H9 (cell line): ENCODE measurements at regions not wholly inside any gene's neighbourhood (a gene's known extent, or its start where the extent isn't known, plus 50 kb on each side); places are given as distances from the start of the nearest gene placed in this dataset.

Experiments
- DNase-seq: peaks from one replicate; pipeline ENCODE4 v3.0.0-alpha.2; 2017
- H2AFZ ChIP-seq: one replicate; pipeline ENCODE4 v1.6.1; 2013; ENCODE audit warnings: mild to moderate bottlenecking, low read length, control low read depth, moderate library complexity
- H2AK5ac ChIP-seq: 2 replicates; pipeline ENCODE4 v1.6.1; 2013; ENCODE audit warnings: low read length, control low read depth, mixed read lengths; ENCODE audit not compliant: insufficient read length
- H2BK120ac ChIP-seq: one replicate; pipeline ENCODE4 v1.6.1; 2013; ENCODE audit warnings: low read depth, mild to moderate bottlenecking, low read length, control low read depth, inconsistent platforms; ENCODE audit not compliant: poor library complexity, severe bottlenecking
- H2BK12ac ChIP-seq: 2 replicates; pipeline ENCODE4 v1.6.1; 2013; ENCODE audit warnings: low read length, control low read depth, mixed read lengths, low read depth; ENCODE audit not compliant: insufficient read length
- H2BK15ac ChIP-seq: 2 replicates; pipeline ENCODE4 v1.6.1; 2013; ENCODE audit warnings: low read depth, low read length, control low read depth
- H2BK20ac ChIP-seq: one replicate; pipeline ENCODE4 v1.6.1; 2013; ENCODE audit warnings: low read depth, mild to moderate bottlenecking, low read length, control low read depth, inconsistent platforms; ENCODE audit not compliant: poor library complexity, severe bottlenecking
- H2BK5ac ChIP-seq: 2 replicates; pipeline ENCODE4 v1.6.1; 2013; ENCODE audit warnings: low read length, control low read depth, mixed read lengths; ENCODE audit not compliant: insufficient read length
- H3K14ac ChIP-seq: 2 replicates; pipeline ENCODE4 v1.6.1; 2013; ENCODE audit warnings: low read length, control low read depth; ENCODE audit not compliant: insufficient read depth
- H3K18ac ChIP-seq: 2 replicates; pipeline ENCODE4 v1.6.1; 2013; ENCODE audit warnings: low read depth, mild to moderate bottlenecking, mixed read lengths, low read length, control low read depth; ENCODE audit not compliant: insufficient read length
- H3K23ac ChIP-seq: 2 replicates; pipeline ENCODE4 v1.6.1; 2013; ENCODE audit warnings: low read length, control low read depth, mixed read lengths, low read depth; ENCODE audit not compliant: insufficient read length
- H3K23me2 ChIP-seq: 2 replicates; pipeline ENCODE4 v1.6.1; 2013; ENCODE audit warnings: low read depth, mild to moderate bottlenecking, mixed read lengths, low read length, control low read depth; ENCODE audit not compliant: insufficient read length, poor library complexity, severe bottlenecking
- H3K27ac ChIP-seq: 2 replicates; pipeline ENCODE4 v1.5.1; 2013; ENCODE audit warnings: low read length, control low read depth, mixed read lengths, low read depth; ENCODE audit not compliant: insufficient read length
- H3K27me3 ChIP-seq: 2 replicates; pipeline ENCODE4 v1.6.1; 2013; ENCODE audit warnings: low read length, control low read depth, inconsistent platforms; ENCODE audit not compliant: insufficient read depth
- H3K4ac ChIP-seq: 2 replicates; pipeline ENCODE4 v1.6.1; 2013; ENCODE audit warnings: low read depth, mild to moderate bottlenecking, control low read depth, inconsistent platforms, low read length, moderate library complexity
- H3K4me1 ChIP-seq: 2 replicates; pipeline ENCODE4 v1.6.1; 2013; ENCODE audit warnings: low read length, control low read depth, inconsistent platforms; ENCODE audit not compliant: insufficient read depth
- H3K4me2 ChIP-seq: 2 replicates; pipeline ENCODE4 v1.6.1; 2013; ENCODE audit warnings: low read length, control low read depth, mixed read lengths; ENCODE audit not compliant: insufficient read length, insufficient read depth
- H3K56ac ChIP-seq: 2 replicates; pipeline ENCODE4 v1.6.1; 2013; ENCODE audit warnings: low read depth, mild to moderate bottlenecking, mixed read lengths, low read length, control low read depth; ENCODE audit not compliant: insufficient read length
- H3K79me1 ChIP-seq: 2 replicates; pipeline ENCODE4 v1.6.1; 2013; ENCODE audit warnings: low read depth, mild to moderate bottlenecking, moderate library complexity, low read length, control low read depth, inconsistent platforms; ENCODE audit not compliant: insufficient read depth, poor library complexity, severe bottlenecking
- H3K79me2 ChIP-seq: 2 replicates; pipeline ENCODE4 v1.6.1; 2013; ENCODE audit warnings: low read length, control low read depth, inconsistent platforms; ENCODE audit not compliant: insufficient read depth
- H3K9ac ChIP-seq: 2 replicates; pipeline ENCODE4 v1.6.1; 2013; ENCODE audit warnings: low read length, control low read depth, mixed read lengths; ENCODE audit not compliant: insufficient read length; ENCODE audit errors: extremely low read depth
- H3K9me3 ChIP-seq: one replicate; pipeline ENCODE4 v1.6.1; 2013; ENCODE audit warnings: low read depth, low read length, inconsistent platforms; ENCODE audit not compliant: control insufficient read depth
- H3T11ph ChIP-seq: one replicate; pipeline ENCODE4 v1.6.1; 2013; ENCODE audit warnings: mild to moderate bottlenecking, low read length, control low read depth, inconsistent platforms
- H4K20me1 ChIP-seq: one replicate; pipeline ENCODE4 v1.6.1; 2013; ENCODE audit not compliant: control insufficient read depth, insufficient read length, insufficient read depth
- H4K5ac ChIP-seq: 2 replicates; pipeline ENCODE4 v1.6.1; 2013; ENCODE audit warnings: low read depth, mild to moderate bottlenecking, mixed read lengths, low read length, control low read depth; ENCODE audit not compliant: insufficient read length
- H4K8ac ChIP-seq: replicated peaks from 2 replicates; pipeline ENCODE4 v1.6.1; 2013; ENCODE audit warnings: low read length, control low read depth, mixed read lengths, low read depth; ENCODE audit not compliant: insufficient read length
- H4K91ac ChIP-seq: 2 replicates; pipeline ENCODE4 v1.6.1; 2013; ENCODE audit warnings: low read depth, mild to moderate bottlenecking, moderate library complexity, mixed read lengths, low read length, control low read depth; ENCODE audit not compliant: insufficient read length
- H3K27ac Mint-ChIP-seq, 3 experiments: 2 replicates in 2 of 3; 3 replicates in 1 of 3; pipeline ENCODE4 v1.8.0; 2020 to 2021; ENCODE audit warnings: mixed read lengths in 3 of 3, mild to moderate bottlenecking in 1 of 3, moderate library complexity in 1 of 3
- H3K27me3 Mint-ChIP-seq: 2 replicates; pipeline ENCODE4 v1.8.0; 2021; ENCODE audit warnings: low read depth, mild to moderate bottlenecking, moderate library complexity, mixed read lengths
- H3K36me3 Mint-ChIP-seq, 3 experiments: 2 replicates in 2 of 3; 3 replicates in 1 of 3; pipeline ENCODE4 v1.8.0; 2020 to 2021; ENCODE audit warnings: low read depth in 3 of 3, mixed read lengths in 3 of 3; ENCODE audit not compliant: insufficient read depth in 1 of 3
- H3K4me1 Mint-ChIP-seq, 2 experiments: 2 replicates each; pipeline ENCODE4 v1.8.0; 2020; ENCODE audit warnings: mixed read lengths in 2 of 2
- H3K4me3 Mint-ChIP-seq, 2 experiments: 2 replicates in 1 of 2; 3 replicates in 1 of 2; pipeline ENCODE4 v1.8.0; 2020 to 2021; ENCODE audit warnings: mild to moderate bottlenecking in 2 of 2, mixed read lengths in 2 of 2, moderate library complexity in 1 of 2
- H3K9me3 Mint-ChIP-seq, 2 experiments: 2 replicates in 1 of 2; 3 replicates in 1 of 2; pipeline ENCODE4 v1.8.0; 2020; ENCODE audit warnings: mild to moderate bottlenecking in 2 of 2, mixed read lengths in 2 of 2, moderate library complexity in 1 of 2
- WGBS: extraction: QIAGEN DNeasy Blood & Tissue Kit; methylation state at CpG from one replicate; pipeline ENCODE4 v1.1.7; 2013; ENCODE audit warnings: missing lambda C conversion rate, low lambda C conversion rate, mixed read lengths; ENCODE audit not compliant: insufficient read length; ENCODE audit errors: extremely low coverage; 5-methylcytosine and 5-hydroxymethylcytosine counted together
- TF ChIP-seq, protein P1 (sequence below): fragments of 200-600 bp; sonication (generic); conservative IDR thresholded peaks from 3 replicates; pipeline ENCODE4 v1.8.0; 2021; ENCODE audit warnings: antibody characterized with exemption, mild to moderate bottlenecking

DNA sequence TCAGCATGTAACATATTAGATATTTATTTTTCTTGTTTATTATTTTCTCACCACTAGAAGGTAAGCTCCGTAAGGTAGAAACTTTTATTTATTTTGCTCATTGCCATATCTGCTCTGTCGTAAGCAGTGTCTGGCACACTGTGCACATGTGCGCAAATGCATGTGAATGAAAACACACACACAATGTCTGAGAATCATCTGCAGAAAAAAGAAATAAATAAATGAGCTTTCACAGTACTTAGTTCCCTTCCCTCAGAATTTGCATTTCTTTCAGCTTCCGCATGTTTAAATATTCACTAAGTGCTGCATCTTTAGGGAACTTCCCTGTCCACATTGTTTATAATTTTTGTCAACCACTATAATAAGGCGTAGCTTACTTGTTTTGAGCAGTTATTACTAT lies 963.0 kb upstream of the PABPC4L start:
- Mint-ChIP-seq H3K36me3 (peaks cover 0 to 8% (median 8%) of the 10 kb centered on the region in 3 experiments; a peak in 5 of 7 replicates), H3K27ac (no peak overlapping the region; a peak in 2 of 7 replicates), H3K4me1 (peaks cover 15 to 17% of the 10 kb centered on the region in 2 experiments; a peak in 3 of 4 replicates), H3K9me3 (peaks cover 0 to 7% of the 10 kb centered on the region in 2 experiments; a peak in 2 of 5 replicates), H3K4me3 (no peak overlapping the region), H3K27me3 (no peaks in the 10 kb centered on the region)
- Histone ChIP-seq H3K4me1 (no peaks in the 10 kb centered on the region; the same call in 1 of the 2 replicates), H3K27ac (no peak overlapping the region), H2BK20ac (no peak overlapping the region), H3K4me2 (no peak overlapping the region), H3K27me3 (no peaks in the 10 kb centered on the region), H2BK12ac (no peak overlapping the region), H3K9ac (no peak overlapping the region), H3K23me2 (no peaks in the 10 kb centered on the region), H4K5ac (no peak overlapping the region), H3K79me1 (no peaks in the 10 kb centered on the region), H3T11ph (no peak overlapping the region), H2AFZ (no peak overlapping the region), H3K14ac (no peak overlapping the region), H3K4ac (no peak overlapping the region), H3K23ac (no peak overlapping the region), H4K20me1 (no peaks in the 10 kb centered on the region), H2AK5ac (no peak overlapping the region), H3K18ac (no peak overlapping the region), H3K9me3 (no peaks in the 10 kb centered on the region), H2BK15ac (no peak overlapping the region), H3K79me2 (no peaks in the 10 kb centered on the region), H4K8ac (no peak overlapping the region), H3K56ac (no peak overlapping the region), H4K91ac (no peak overlapping the region), H2BK120ac (no peak overlapping the region), H2BK5ac (no peak overlapping the region)
- WGBS = no CpG with 5 or more reads among the region's 5 CpGs
- TF ChIP-seq, protein P1, sequence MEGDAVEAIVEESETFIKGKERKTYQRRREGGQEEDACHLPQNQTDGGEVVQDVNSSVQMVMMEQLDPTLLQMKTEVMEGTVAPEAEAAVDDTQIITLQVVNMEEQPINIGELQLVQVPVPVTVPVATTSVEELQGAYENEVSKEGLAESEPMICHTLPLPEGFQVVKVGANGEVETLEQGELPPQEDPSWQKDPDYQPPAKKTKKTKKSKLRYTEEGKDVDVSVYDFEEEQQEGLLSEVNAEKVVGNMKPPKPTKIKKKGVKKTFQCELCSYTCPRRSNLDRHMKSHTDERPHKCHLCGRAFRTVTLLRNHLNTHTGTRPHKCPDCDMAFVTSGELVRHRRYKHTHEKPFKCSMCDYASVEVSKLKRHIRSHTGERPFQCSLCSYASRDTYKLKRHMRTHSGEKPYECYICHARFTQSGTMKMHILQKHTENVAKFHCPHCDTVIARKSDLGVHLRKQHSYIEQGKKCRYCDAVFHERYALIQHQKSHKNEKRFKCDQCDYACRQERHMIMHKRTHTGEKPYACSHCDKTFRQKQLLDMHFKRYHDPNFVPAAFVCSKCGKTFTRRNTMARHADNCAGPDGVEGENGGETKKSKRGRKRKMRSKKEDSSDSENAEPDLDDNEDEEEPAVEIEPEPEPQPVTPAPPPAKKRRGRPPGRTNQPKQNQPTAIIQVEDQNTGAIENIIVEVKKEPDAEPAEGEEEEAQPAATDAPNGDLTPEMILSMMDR = no peak
- no peak for DNase-seq
